ENCODE measurements at regions not wholly inside any gene's neighbourhood (a gene's known extent, or its start where the extent isn't known, plus 50 kb on each side); places are given as distances from the start of the nearest gene placed in this dataset.

- dilution Hi-C loops (cut with MboI; ENCODE audit: extremely low pct_ligation_motif_present, low sequenced_read_pairs): no loop called here
- H3K9me1 ChIP-seq (replicated peaks; ENCODE audit: control insufficient read depth, extremely low read depth, insufficient read depth, low read length): no peaks in the 10 kb centered on the region
- no peaks in the 10 kb centered on the region for H3K27me3 ChIP-seq (ENCODE audit: control insufficient read depth in 2 of 2, insufficient read depth in 2 of 2, low read length in 2 of 2)
- H3K4me1 ChIP-seq (ENCODE audit: control insufficient read depth, extremely low read depth, insufficient read depth, low read length): no peaks in the 10 kb centered on the region
- TF ChIP-seq FOS (IDR thresholded peaks at IDR 0.05; ENCODE audit: borderline replicate concordance, insufficient read depth, low read length): no peak
- no peak for TF ChIP-seq POLR2AphosphoS5 (IDR thresholded peaks at IDR 0.05; ENCODE audit: insufficient read depth, low read depth, low read length)
- no peak for TF ChIP-seq MYC (IDR thresholded peaks at IDR 0.05; ENCODE audit: low read depth, low read length)
- TF ChIP-seq MAX (IDR thresholded peaks at IDR 0.05; ENCODE audit: insufficient read depth, insufficient read length): no peak
- no peak for TF ChIP-seq EZH2 (IDR thresholded peaks at IDR 0.05; ENCODE audit: borderline replicate concordance, low read depth, low read length, severe bottlenecking)
- no peak for TF ChIP-seq CTCF (IDR thresholded peaks at IDR 0.05; ENCODE audit: extremely low read depth in 1 of 2, insufficient read depth in 1 of 2, low read depth in 1 of 2, low read length in 2 of 2)
- TF ChIP-seq POLR2A (IDR thresholded peaks at IDR 0.05; ENCODE audit: low read depth, low read length): no peak
- no peak for TF ChIP-seq GATA2 (IDR thresholded peaks at IDR 0.05; ENCODE audit: insufficient read depth, insufficient read length, low read depth, low read length)
- TF ChIP-seq JUN (IDR thresholded peaks at IDR 0.05; ENCODE audit: borderline replicate concordance, insufficient read depth, insufficient read length, low read depth): no peak
- ChIA-PET POLR2A (no interaction called here), CTCF (no interaction called here)
- no peaks in the 10 kb centered on the region for H3K79me2 ChIP-seq (ENCODE audit: control insufficient read depth, insufficient read depth, low read length)
- no peak overlapping the region for H3K9ac ChIP-seq (replicated peaks; ENCODE audit: extremely low read depth, insufficient read depth, low read length)
- FAIRE-seq (no peak), DNase-seq (ENCODE audit: low read depth, low spot score) (no peak)
- H3K27ac ChIP-seq (ENCODE audit: insufficient read depth, low read depth, low read length): no peak overlapping the region
- H3K4me2 ChIP-seq (ENCODE audit: insufficient read depth, low read length): no peak overlapping the region
- H2AFZ ChIP-seq (ENCODE audit: low read depth, low read length): no peak overlapping the region
- no TSS peak for BruUV-seq (replicated peaks)
- no peaks in the 10 kb centered on the region for H3K36me3 ChIP-seq (ENCODE audit: control insufficient read depth in 2 of 2, extremely low read depth in 1 of 2, insufficient read depth in 2 of 2, low read length in 2 of 2)
- intact Hi-C loops (cut with micrococcal nuclease): no loop called here
- no peak overlapping the region for H3K4me3 ChIP-seq (replicated peaks in 1 of 3; ENCODE audit: insufficient read depth in 1 of 3, low read depth in 1 of 3, low read length in 3 of 3)
- H3K9me3 ChIP-seq (replicated peaks; ENCODE audit: control insufficient read depth, insufficient read depth, low read length): peaks cover 1% of the 10 kb centered on the region
- H4K20me1 ChIP-seq (replicated peaks; ENCODE audit: control insufficient read depth, extremely low read depth, insufficient read depth, low read length): no peaks in the 10 kb centered on the region
Measured at GRCh38 chr13:54424344-54424743, 1395.7 kb downstream of the OLFM4 start.
